WTC11 (cell line): ENCODE measurements at regions not wholly inside any gene's neighbourhood (a gene's known extent, or its start where the extent isn't known, plus 50 kb on each side); places are given as distances from the start of the nearest gene placed in this dataset.

Source experiments
- CBFB ChIP-seq: sonication (generic); formaldehyde crosslinking; IDR thresholded peaks from 2 replicates; pipeline ENCODE4 v1.8.1; 2022; ENCODE audit warnings: mild to moderate bottlenecking, low read depth, missing genetic modification reagents
- IRF2 ChIP-seq: sonication (generic); formaldehyde crosslinking; IDR thresholded peaks from 2 replicates; pipeline ENCODE4 v1.8.0; 2022; ENCODE audit warnings: low read depth, missing genetic modification reagents, borderline replicate concordance
- RORB ChIP-seq: fragments of 250-450 bp; sonication (Bioruptor Pico); IDR thresholded peaks from 2 replicates; pipeline ENCODE4 v1.9.0; 2021; ENCODE audit warnings: mild to moderate bottlenecking
- TEAD4 ChIP-seq: sonication (generic); formaldehyde crosslinking; IDR thresholded peaks from 2 replicates; pipeline ENCODE4 v1.8.0; 2022; ENCODE audit warnings: mild to moderate bottlenecking, missing genetic modification reagents
- ZNF138 ChIP-seq: sonication (generic); formaldehyde crosslinking; conservative IDR thresholded peaks from 2 replicates; pipeline ENCODE4 v1.8.1; 2022; ENCODE audit warnings: mild to moderate bottlenecking, moderate library complexity, missing genetic modification reagents
- TF ChIP-seq, protein P1 (sequence below): sonication (generic); formaldehyde crosslinking; IDR thresholded peaks from 2 replicates; pipeline ENCODE4 v1.8.1; 2023; ENCODE audit warnings: mild to moderate bottlenecking, missing genetic modification reagents, moderate library complexity
- TF ChIP-seq, protein P2 (sequence below): fragments of 200-600 bp; IDR thresholded peaks from 2 replicates; pipeline ENCODE4 v1.8.0; 2022; ENCODE audit warnings: antibody characterized with exemption
- TF ChIP-seq, protein P3 (sequence below): sonication (generic); formaldehyde crosslinking; IDR thresholded peaks from 2 replicates; pipeline ENCODE4 v1.8.1; 2022; ENCODE audit warnings: low read depth, missing genetic modification reagents, borderline replicate concordance
- TF ChIP-seq, protein P4 (sequence below): sonication (generic); formaldehyde crosslinking; IDR thresholded peaks from 2 replicates; pipeline ENCODE4 v1.8.1; 2022; ENCODE audit warnings: low read depth, mild to moderate bottlenecking, moderate library complexity, missing genetic modification reagents, borderline replicate concordance
- TF ChIP-seq, protein P5 (sequence below): sonication (generic); formaldehyde crosslinking; IDR thresholded peaks from 2 replicates; pipeline ENCODE4 v1.8.0; 2022; ENCODE audit warnings: mild to moderate bottlenecking, missing genetic modification reagents
- TF ChIP-seq, protein P6 (sequence below): sonication (generic); formaldehyde crosslinking; conservative IDR thresholded peaks from 2 replicates; pipeline ENCODE4 v1.8.1; 2022; ENCODE audit warnings: mild to moderate bottlenecking, missing genetic modification reagents

DNA sequence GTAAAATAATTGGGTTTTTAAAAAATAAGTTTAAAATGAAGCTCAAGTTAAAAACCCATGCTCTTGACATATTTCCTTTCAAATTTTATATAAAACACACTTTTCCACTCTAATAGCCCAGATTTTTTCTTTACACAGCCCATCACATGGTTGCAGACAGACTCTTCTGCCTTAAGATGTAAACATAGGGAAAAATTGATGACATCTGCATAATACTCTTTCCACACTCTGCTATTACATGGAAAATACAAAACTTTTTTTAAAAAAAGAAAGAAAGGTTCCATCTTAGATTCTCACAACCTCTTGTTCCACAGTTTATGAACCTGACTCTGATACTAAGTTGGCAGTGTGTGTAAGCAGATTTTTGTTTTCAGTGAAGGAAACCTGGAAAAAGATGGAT, 120.8 kb upstream of the ZNF648 start:
- TF ChIP-seq, protein P1, sequence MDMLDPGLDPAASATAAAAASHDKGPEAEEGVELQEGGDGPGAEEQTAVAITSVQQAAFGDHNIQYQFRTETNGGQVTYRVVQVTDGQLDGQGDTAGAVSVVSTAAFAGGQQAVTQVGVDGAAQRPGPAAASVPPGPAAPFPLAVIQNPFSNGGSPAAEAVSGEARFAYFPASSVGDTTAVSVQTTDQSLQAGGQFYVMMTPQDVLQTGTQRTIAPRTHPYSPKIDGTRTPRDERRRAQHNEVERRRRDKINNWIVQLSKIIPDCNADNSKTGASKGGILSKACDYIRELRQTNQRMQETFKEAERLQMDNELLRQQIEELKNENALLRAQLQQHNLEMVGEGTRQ: no peak
- TF ChIP-seq, protein P2, sequence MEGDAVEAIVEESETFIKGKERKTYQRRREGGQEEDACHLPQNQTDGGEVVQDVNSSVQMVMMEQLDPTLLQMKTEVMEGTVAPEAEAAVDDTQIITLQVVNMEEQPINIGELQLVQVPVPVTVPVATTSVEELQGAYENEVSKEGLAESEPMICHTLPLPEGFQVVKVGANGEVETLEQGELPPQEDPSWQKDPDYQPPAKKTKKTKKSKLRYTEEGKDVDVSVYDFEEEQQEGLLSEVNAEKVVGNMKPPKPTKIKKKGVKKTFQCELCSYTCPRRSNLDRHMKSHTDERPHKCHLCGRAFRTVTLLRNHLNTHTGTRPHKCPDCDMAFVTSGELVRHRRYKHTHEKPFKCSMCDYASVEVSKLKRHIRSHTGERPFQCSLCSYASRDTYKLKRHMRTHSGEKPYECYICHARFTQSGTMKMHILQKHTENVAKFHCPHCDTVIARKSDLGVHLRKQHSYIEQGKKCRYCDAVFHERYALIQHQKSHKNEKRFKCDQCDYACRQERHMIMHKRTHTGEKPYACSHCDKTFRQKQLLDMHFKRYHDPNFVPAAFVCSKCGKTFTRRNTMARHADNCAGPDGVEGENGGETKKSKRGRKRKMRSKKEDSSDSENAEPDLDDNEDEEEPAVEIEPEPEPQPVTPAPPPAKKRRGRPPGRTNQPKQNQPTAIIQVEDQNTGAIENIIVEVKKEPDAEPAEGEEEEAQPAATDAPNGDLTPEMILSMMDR: no peak
- TF ChIP-seq RORB: no peak
- TF ChIP-seq, protein P3, sequence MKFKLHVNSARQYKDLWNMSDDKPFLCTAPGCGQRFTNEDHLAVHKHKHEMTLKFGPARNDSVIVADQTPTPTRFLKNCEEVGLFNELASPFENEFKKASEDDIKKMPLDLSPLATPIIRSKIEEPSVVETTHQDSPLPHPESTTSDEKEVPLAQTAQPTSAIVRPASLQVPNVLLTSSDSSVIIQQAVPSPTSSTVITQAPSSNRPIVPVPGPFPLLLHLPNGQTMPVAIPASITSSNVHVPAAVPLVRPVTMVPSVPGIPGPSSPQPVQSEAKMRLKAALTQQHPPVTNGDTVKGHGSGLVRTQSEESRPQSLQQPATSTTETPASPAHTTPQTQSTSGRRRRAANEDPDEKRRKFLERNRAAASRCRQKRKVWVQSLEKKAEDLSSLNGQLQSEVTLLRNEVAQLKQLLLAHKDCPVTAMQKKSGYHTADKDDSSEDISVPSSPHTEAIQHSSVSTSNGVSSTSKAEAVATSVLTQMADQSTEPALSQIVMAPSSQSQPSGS (CRISPR knock-in tag): no peak
- TF ChIP-seq IRF2 (CRISPR knock-in tag): no peak
- TF ChIP-seq, protein P4, sequence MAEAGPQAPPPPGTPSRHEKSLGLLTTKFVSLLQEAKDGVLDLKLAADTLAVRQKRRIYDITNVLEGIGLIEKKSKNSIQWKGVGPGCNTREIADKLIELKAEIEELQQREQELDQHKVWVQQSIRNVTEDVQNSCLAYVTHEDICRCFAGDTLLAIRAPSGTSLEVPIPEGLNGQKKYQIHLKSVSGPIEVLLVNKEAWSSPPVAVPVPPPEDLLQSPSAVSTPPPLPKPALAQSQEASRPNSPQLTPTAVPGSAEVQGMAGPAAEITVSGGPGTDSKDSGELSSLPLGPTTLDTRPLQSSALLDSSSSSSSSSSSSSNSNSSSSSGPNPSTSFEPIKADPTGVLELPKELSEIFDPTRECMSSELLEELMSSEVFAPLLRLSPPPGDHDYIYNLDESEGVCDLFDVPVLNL (CRISPR knock-in tag): no peak
- no peak for TF ChIP-seq ZNF138 (CRISPR knock-in tag)
- TF ChIP-seq CBFB (CRISPR knock-in tag): no peak
- TF ChIP-seq TEAD4 (CRISPR knock-in tag): no peak
- TF ChIP-seq, protein P5, sequence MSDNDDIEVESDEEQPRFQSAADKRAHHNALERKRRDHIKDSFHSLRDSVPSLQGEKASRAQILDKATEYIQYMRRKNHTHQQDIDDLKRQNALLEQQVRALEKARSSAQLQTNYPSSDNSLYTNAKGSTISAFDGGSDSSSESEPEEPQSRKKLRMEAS (CRISPR knock-in tag): no peak
- TF ChIP-seq, protein P6, sequence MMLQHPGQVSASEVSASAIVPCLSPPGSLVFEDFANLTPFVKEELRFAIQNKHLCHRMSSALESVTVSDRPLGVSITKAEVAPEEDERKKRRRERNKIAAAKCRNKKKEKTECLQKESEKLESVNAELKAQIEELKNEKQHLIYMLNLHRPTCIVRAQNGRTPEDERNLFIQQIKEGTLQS (CRISPR knock-in tag): no peak
